RWPE1 (cell line): ENCODE measurements at regions not wholly inside any gene's neighbourhood (a gene's known extent, or its start where the extent isn't known, plus 50 kb on each side); places are given as distances from the start of the nearest gene placed in this dataset.

ENCODE experiments used
- CTCF ChIA-PET: fragments of 350-600 bp; sonication (Branson Sonifier 250); formaldehyde crosslinking; extraction: SDS; loops from one replicate; lab custom pipeline; 2021; lab: Yijun Ruan, JAX
- POLR2A ChIA-PET: fragments of 400-600 bp; formaldehyde crosslinking; extraction: SDS; loops from one replicate; lab custom pipeline; 2020; ENCODE audit warnings: antibody characterized with exemption; ENCODE audit not compliant: low non-redundant PET; lab: Yijun Ruan, JAX
- DNase-seq: peaks from one replicate; pipeline ENCODE4 v3.0.0; 2012; ENCODE audit warnings: low spot score
- H3K27ac ChIP-seq: fragments of 450-650 bp; 2 replicates; pipeline ENCODE4 v1.5.1; 2017
- CTCF ChIP-seq: fragments of 450-650 bp; conservative IDR thresholded peaks from 2 replicates; pipeline ENCODE4 v1.5.1; 2017; ENCODE audit warnings: low read depth, mild to moderate bottlenecking

DNA sequence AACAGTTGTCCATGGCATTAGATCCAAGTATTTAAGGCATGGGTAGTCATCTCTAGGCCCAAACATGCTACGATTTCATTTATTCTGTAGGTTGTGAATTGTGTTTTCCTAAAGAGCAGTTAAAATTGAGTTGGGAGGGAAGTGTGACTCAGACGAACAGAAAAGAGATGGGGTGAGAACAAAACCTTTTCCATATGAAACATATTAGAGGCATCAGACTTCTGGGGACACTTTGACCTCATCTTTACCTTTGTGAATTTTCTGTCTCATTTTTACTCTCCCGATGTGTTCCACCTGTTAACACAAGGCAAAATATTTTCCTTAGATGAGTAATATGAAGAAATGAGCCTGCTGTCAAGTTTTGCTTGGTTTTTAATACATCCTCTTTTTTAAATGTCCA lies 181.3 kb downstream of the ESM1 start:
- ChIA-PET CTCF (interaction anchor here (0.6 kb wide), 1 partner anchor 277 kb away, joined by 3 read pairs; no protein-coding TSS in a partner anchor), POLR2A (no interaction called here)
- no peak overlapping the region for H3K27ac ChIP-seq
- TF ChIP-seq CTCF: no peak
- no peak for DNase-seq

DNA sequence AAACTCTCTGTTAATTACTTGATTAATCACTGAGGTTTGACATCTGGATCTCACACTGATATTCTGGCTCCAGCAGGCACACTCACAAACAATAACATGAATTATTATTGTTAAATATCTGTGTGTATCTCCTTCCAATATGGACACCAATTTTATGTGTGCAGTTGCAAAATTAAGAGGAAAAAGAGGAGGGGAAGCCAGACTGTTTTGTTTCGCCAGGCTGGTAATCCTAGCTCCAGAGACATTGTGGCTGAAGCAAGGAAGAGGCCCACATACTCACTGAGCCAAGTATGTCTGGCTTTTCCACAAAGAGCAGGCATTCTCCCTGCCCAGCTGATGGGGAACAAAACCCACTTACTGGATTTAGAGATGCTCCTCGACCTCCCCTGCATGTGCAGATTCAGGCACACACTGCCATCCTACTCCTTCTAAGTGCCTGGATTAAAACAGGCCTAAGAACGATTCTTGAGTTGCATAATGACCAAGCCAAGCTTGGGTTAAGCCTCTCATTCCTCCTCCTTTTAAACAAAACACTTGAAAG lies 181.9 kb downstream of the ESM1 start:
- ChIA-PET POLR2A (no interaction called here), CTCF (interaction anchor here (0.7 kb wide), 1 partner anchor 17 kb away, joined by 3 read pairs; no protein-coding TSS in a partner anchor)
- no peak for TF ChIP-seq CTCF
- H3K27ac ChIP-seq: no peak overlapping the region
- no peak for DNase-seq

DNA sequence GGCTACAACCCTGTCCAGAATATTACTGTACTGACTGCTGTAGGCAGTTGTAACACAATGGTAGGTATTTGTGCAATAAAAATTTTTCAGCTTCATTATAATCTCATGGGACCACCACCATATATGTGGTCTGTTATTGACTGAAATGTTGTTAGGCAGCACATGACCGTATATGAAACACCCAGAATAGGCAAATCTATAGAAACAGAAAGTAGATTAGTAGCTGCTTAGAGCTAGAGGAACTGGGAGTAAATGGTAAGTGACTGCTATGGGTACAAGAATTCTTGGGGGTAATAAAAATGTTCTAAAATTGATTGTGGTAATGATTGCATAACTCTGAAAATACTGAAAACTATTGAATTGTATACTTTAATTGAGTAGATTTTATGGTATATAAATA lies 185.7 kb downstream of the ESM1 start:
- ChIA-PET CTCF (interaction anchor here (0.5 kb wide), 1 partner anchor 175 kb away, joined by 3 read pairs; no protein-coding TSS in a partner anchor), POLR2A (no interaction called here)
- DNase-seq: no peak

DNA sequence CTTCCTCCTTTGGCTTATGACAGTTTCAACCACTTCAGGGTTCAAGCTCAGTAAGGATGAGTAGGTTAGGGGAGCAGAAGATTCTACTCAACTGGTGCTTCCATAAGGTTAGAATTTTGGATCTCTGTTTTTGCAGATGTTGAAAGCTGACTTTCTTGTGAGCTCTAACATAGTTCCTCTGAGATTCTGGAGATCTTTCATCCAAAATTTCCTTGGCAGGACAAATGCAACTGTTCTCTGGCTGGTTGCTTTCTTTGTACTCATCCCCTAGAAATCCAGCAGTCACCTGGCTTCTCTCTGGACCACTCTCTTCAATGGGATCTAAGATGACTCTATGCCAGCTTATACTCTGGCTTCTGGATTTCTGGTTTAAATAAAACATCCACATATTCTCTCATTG lies 189.6 kb downstream of the ESM1 start:
- no peak for DNase-seq
- no peak overlapping the region for H3K27ac ChIP-seq
- TF ChIP-seq CTCF: no peak
- ChIA-PET POLR2A (no interaction called here), CTCF (interaction anchor here (0.6 to 0.9 kb wide), 2 partner anchors 279 to 1547 kb away, joined by 4 read pairs; no protein-coding TSS in a partner anchor)

More for the DNA sequence above, 185.7 kb downstream of the ESM1 start:
- H3K27ac ChIP-seq: no peak overlapping the region
- TF ChIP-seq CTCF: no peak

- CTCF ChIA-PET: interaction anchor here (0.6 to 0.9 kb wide), 3 partner anchors 50 to 1547 kb away, joined by 3 to 4 read pairs (median 4); no protein-coding TSS in a partner anchor
- POLR2A ChIA-PET: no interaction called here
- DNase-seq: no peak
- no peak overlapping the region for H3K27ac ChIP-seq
- TF ChIP-seq CTCF: no peak
Observed at GRCh38 chr5:54795284-54795683, 190.1 kb downstream of the ESM1 start.

DNA sequence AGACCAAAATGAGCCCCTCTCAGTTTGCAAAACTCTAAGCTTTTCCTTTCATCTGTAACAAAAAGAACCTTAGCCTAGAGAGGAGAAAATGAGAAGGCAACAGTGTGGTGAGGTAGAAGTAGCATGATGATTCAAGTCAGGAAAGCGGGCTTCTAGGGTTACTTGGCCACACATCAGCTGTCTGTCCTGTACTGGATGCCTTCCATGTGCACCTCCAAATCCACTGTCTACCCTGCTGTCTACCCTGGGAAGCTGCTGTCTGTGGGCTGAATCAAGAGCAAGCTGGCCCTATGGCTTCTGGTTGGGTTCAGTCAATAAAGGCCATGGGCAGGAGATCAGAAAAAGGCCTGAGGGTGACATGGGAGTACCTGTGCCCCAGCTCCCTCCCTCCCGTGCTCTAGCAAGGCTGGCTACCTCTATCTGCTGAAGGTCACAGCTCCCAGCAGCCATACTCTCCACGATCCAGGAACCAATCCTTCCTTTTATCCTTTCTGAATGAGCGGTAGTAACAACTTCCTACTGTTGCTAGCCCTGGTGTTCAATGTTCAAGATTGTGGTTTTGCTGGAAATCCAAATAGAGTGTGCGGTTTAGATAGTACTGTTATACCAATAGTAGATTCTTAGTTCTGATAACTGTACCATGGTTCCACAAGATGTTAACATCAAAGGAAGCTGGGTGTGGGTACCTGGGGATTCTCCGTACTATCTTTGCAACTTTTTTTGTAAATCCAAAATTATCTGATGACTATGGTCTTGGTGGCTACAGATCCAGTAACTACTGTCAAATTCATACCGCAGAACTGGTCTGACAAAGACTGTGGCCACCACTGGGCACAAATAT lies 191.0 kb downstream of the ESM1 start:
- POLR2A ChIA-PET: no interaction called here
- CTCF ChIA-PET: interaction anchor here (0.7 kb wide), 1 partner anchor 51 kb away, joined by 3 read pairs; no protein-coding TSS in a partner anchor
- TF ChIP-seq CTCF: no peak
- no peak overlapping the region for H3K27ac ChIP-seq
- DNase-seq: no peak
